ENCODE measurements at regions not wholly inside any gene's neighbourhood (a gene's known extent, or its start where the extent isn't known, plus 50 kb on each side); places are given as distances from the start of the nearest gene placed in this dataset.

DNA sequence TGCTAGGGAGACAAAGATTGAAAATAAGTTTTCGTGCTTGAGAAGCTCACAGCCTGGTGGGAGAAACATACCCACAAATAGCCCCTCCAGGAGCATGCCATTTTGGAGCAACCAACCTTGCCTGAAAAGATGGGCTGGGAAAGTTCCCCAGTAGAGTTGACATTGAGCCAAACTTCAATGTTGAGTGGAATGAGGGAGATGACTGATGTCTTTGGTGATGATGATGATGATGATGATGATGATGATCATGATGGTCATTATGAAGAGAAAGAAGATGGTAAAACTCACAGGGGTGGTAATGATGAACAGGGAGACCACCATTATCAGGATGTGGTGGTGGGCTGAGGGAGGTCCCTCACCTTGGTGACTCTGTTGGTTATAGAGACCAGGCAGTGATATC, 50.1 kb upstream of the ADRA1D start:
- DNase-seq = no peak
